Cardiac muscle cell (in vitro differentiated cells and primary cell): ENCODE measurements at regions not wholly inside any gene's neighbourhood (a gene's known extent, or its start where the extent isn't known, plus 50 kb on each side); places are given as distances from the start of the nearest gene placed in this dataset.

Experiments used
- DNase-seq, 2 donors: peaks; one replicate each; pipeline versions ENCODE4 v3.0.0 to v3.0.0-alpha.2; 2010 to 2017; ENCODE audit warnings: low read depth in 1 of 2, low spot score in 1 of 2
- H3K27ac ChIP-seq: fragments of 200-600 bp; sonication (generic); 2 replicates; pipeline ENCODE4 v1.5.1; 2016
- H3K27me3 ChIP-seq: fragments of 200-600 bp; sonication (generic); 2 replicates; pipeline ENCODE4 v1.6.0; 2016; ENCODE audit warnings: control low read depth
- H3K36me3 ChIP-seq: fragments of 200-600 bp; sonication (generic); 2 replicates; pipeline ENCODE4 v1.5.1; 2016; ENCODE audit warnings: control low read depth
- H3K4me1 ChIP-seq: fragments of 200-600 bp; sonication (generic); 2 replicates; pipeline ENCODE4 v1.8.1; 2017; ENCODE audit warnings: low read depth, mild to moderate bottlenecking, mixed run types
- H3K4me3 ChIP-seq: fragments of 200-600 bp; sonication (generic); 2 replicates; pipeline ENCODE4 v1.5.1; 2016; ENCODE audit warnings: mild to moderate bottlenecking
- H3K9me3 ChIP-seq: fragments of 200-600 bp; sonication (generic); 2 replicates; pipeline ENCODE4 v1.5.1; 2017; ENCODE audit warnings: low read depth, mild to moderate bottlenecking, control low read depth
- TF ChIP-seq, protein P1 (sequence below): IDR thresholded peaks from 2 replicates; pipeline ENCODE4 v1.5.1; 2012; ENCODE audit warnings: low read depth, mild to moderate bottlenecking, low read length

GRCh38 chr2:51553476-51553875, 521.5 kb upstream of the NRXN1 start:
- Histone ChIP-seq H3K4me3 (no peak overlapping the region), H3K36me3 (no peaks in the 10 kb centered on the region), H3K27ac (no peak overlapping the region), H3K9me3 (no peaks in the 10 kb centered on the region), H3K4me1 (no peaks in the 10 kb centered on the region), H3K27me3 (no peaks in the 10 kb centered on the region)
- DNase-seq: no peak
- TF ChIP-seq, protein P1, sequence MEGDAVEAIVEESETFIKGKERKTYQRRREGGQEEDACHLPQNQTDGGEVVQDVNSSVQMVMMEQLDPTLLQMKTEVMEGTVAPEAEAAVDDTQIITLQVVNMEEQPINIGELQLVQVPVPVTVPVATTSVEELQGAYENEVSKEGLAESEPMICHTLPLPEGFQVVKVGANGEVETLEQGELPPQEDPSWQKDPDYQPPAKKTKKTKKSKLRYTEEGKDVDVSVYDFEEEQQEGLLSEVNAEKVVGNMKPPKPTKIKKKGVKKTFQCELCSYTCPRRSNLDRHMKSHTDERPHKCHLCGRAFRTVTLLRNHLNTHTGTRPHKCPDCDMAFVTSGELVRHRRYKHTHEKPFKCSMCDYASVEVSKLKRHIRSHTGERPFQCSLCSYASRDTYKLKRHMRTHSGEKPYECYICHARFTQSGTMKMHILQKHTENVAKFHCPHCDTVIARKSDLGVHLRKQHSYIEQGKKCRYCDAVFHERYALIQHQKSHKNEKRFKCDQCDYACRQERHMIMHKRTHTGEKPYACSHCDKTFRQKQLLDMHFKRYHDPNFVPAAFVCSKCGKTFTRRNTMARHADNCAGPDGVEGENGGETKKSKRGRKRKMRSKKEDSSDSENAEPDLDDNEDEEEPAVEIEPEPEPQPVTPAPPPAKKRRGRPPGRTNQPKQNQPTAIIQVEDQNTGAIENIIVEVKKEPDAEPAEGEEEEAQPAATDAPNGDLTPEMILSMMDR: no peak

DNA sequence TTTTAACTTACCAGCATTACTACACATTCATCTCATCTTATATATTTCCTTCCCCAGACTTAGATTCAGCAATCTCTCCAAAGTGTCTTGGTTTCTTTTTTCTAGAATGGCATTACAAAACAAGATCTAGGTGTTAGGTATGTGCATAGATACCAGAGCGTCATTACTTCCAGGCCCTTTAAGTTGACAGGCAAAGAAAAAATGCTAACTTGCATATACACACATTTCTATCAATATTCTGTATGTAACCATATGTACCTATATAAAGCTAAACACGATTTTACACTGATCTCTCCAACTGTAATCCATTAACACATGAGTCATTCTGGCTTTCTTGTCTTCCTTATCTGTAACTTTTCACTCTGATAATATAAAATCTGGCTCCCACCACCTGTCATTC, 503.8 kb upstream of the NRXN1 start:
- Histone ChIP-seq H3K4me3 (no peak overlapping the region), H3K4me1 (no peaks in the 10 kb centered on the region), H3K9me3 (no peaks in the 10 kb centered on the region), H3K27me3 (no peaks in the 10 kb centered on the region), H3K27ac (no peak overlapping the region), H3K36me3 (no peaks in the 10 kb centered on the region)
- TF ChIP-seq, protein P1: no peak
- DNase-seq: no peak

GRCh38 chr2:51534166-51534565, 502.2 kb upstream of the NRXN1 start:
- no peaks in the 10 kb centered on the region for H3K9me3 ChIP-seq
- H3K27ac ChIP-seq: no peak overlapping the region
- no peak for DNase-seq
- H3K36me3 ChIP-seq: no peaks in the 10 kb centered on the region
- TF ChIP-seq, protein P1: no peak
- no peaks in the 10 kb centered on the region for H3K27me3 ChIP-seq
- no peaks in the 10 kb centered on the region for H3K4me1 ChIP-seq
- no peak overlapping the region for H3K4me3 ChIP-seq

- H3K4me3 ChIP-seq: no peak overlapping the region
- H3K4me1 ChIP-seq: no peaks in the 10 kb centered on the region
- no peak for DNase-seq
- H3K36me3 ChIP-seq: no peaks in the 10 kb centered on the region
- TF ChIP-seq, protein P1: no peak
- H3K27me3 ChIP-seq: no peaks in the 10 kb centered on the region
- H3K9me3 ChIP-seq: no peaks in the 10 kb centered on the region
- no peak overlapping the region for H3K27ac ChIP-seq
These were observed 496.2 kb upstream of the NRXN1 start for GRCh38 chr2:51528156-51528555.

- no peak for DNase-seq
- H3K4me3 ChIP-seq: no peak overlapping the region
- H3K27ac ChIP-seq: no peak overlapping the region
- no peaks in the 10 kb centered on the region for H3K4me1 ChIP-seq
- no peaks in the 10 kb centered on the region for H3K27me3 ChIP-seq
- no peaks in the 10 kb centered on the region for H3K36me3 ChIP-seq
- TF ChIP-seq, protein P1: no peak
- no peaks in the 10 kb centered on the region for H3K9me3 ChIP-seq
These were observed 494.8 kb upstream of the NRXN1 start for GRCh38 chr2:51526766-51527165.

DNA sequence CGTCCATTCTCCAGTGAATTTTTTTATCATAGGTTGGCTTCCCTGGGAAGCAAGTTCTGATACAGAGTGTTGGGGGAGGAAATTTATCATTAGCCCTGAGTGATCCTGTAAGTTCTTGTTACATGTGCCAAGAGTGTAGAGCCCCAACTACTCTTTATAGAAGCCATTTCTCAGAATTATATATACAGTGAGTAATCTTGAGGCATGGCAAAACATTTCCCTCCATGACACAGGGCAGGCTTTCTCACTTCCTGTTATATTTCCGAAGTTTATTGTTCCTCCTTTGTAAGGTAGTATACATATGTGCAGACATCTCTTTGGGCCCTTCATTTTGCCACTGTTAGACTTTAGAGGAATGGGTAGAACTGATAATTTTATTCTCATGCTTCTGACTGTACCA, 484.7 kb upstream of the NRXN1 start:
- Histone ChIP-seq H3K4me1 (no peaks in the 10 kb centered on the region), H3K36me3 (no peaks in the 10 kb centered on the region), H3K9me3 (no peaks in the 10 kb centered on the region), H3K27ac (no peak overlapping the region), H3K27me3 (no peaks in the 10 kb centered on the region), H3K4me3 (no peak overlapping the region)
- no peak for DNase-seq
- TF ChIP-seq, protein P1: no peak
